Smooth muscle cell (in vitro differentiated cells): ENCODE measurements at regions not wholly inside any gene's neighbourhood (a gene's known extent, or its start where the extent isn't known, plus 50 kb on each side); places are given as distances from the start of the nearest gene placed in this dataset.

ENCODE experiments used
- DNase-seq: peaks from one replicate; lab custom pipeline; 2025; ENCODE audit not compliant: unreplicated experiment; lab: John Stamatoyannopoulos, UW
- H2AFZ ChIP-seq: fragments of 200-600 bp; sonication (generic); 2 replicates; pipeline ENCODE4 v1.6.0; 2016; ENCODE audit warnings: antibody characterized with exemption, low read depth, mild to moderate bottlenecking
- H3F3A ChIP-seq: fragments of 200-600 bp; sonication (generic); 2 replicates; pipeline ENCODE4 v1.6.0; 2017; ENCODE audit warnings: antibody characterized with exemption, low read depth
- H3K27ac ChIP-seq: fragments of 200-600 bp; sonication (generic); 2 replicates; pipeline ENCODE4 v1.5.1; 2016; ENCODE audit warnings: low read depth, mild to moderate bottlenecking
- H3K27me3 ChIP-seq: fragments of 200-600 bp; sonication (generic); 2 replicates; pipeline ENCODE4 v1.6.1; 2016; ENCODE audit warnings: low read depth, mild to moderate bottlenecking
- H3K36me3 ChIP-seq: fragments of 200-600 bp; sonication (generic); 2 replicates; pipeline ENCODE4 v1.5.1; 2016; ENCODE audit warnings: low read depth
- H3K4me1 ChIP-seq: fragments of 200-600 bp; sonication (generic); 2 replicates; pipeline ENCODE4 v1.5.1; 2016; ENCODE audit warnings: low read depth
- H3K4me2 ChIP-seq: fragments of 200-600 bp; sonication (generic); 2 replicates; pipeline ENCODE4 v1.6.0; 2016; ENCODE audit warnings: mild to moderate bottlenecking
- H3K4me3 ChIP-seq: fragments of 200-600 bp; sonication (generic); 2 replicates; pipeline ENCODE4 v1.5.1; 2016; ENCODE audit warnings: mild to moderate bottlenecking
- H3K79me2 ChIP-seq: fragments of 200-600 bp; sonication (generic); 2 replicates; pipeline ENCODE4 v1.6.0; 2016; ENCODE audit warnings: low read depth, mild to moderate bottlenecking
- H3K9ac ChIP-seq: fragments of 200-600 bp; sonication (generic); 2 replicates; pipeline ENCODE4 v1.6.0; 2016; ENCODE audit warnings: low read depth
- H3K9me3 ChIP-seq: fragments of 200-600 bp; sonication (generic); replicated peaks from 2 replicates; pipeline ENCODE4 v1.5.1; 2016; ENCODE audit warnings: low read depth
- H4K20me1 ChIP-seq: fragments of 200-600 bp; sonication (generic); 2 replicates; pipeline ENCODE4 v1.6.0; 2016; ENCODE audit warnings: low read depth
- CTCF ChIP-seq: fragments of 200-600 bp; sonication (generic); IDR thresholded peaks from 2 replicates; pipeline ENCODE4 v1.5.1; 2017; ENCODE audit warnings: borderline replicate concordance, mild to moderate bottlenecking, antibody characterized with exemption; ENCODE audit not compliant: insufficient read depth, poor library complexity, severe bottlenecking
- WGBS: methylation state at CpG from one replicate; pipeline ENCODE4 v1.1.7; 2016; ENCODE audit warnings: low lambda C conversion rate; 5-methylcytosine and 5-hydroxymethylcytosine counted together

GRCh38 chr6:65798280-65799014 lies 91.4 kb upstream of the EYS start:
- Histone ChIP-seq H3K4me3 (no peak overlapping the region), H3K4me2 (no peak overlapping the region), H3K4me1 (no peaks in the 10 kb centered on the region), H3K36me3 (no peaks in the 10 kb centered on the region), H3K9me3 (no peaks in the 10 kb centered on the region), H3F3A (no peaks in the 10 kb centered on the region), H4K20me1 (no peaks in the 10 kb centered on the region), H3K27ac (no peak overlapping the region), H2AFZ (no peak overlapping the region), H3K27me3 (no peaks in the 10 kb centered on the region), H3K79me2 (no peaks in the 10 kb centered on the region), H3K9ac (no peak overlapping the region)
- no peak for TF ChIP-seq CTCF
- WGBS = 87% methylated on average over 3 of the region's 3 CpGs
- DNase-seq = no peak

DNA sequence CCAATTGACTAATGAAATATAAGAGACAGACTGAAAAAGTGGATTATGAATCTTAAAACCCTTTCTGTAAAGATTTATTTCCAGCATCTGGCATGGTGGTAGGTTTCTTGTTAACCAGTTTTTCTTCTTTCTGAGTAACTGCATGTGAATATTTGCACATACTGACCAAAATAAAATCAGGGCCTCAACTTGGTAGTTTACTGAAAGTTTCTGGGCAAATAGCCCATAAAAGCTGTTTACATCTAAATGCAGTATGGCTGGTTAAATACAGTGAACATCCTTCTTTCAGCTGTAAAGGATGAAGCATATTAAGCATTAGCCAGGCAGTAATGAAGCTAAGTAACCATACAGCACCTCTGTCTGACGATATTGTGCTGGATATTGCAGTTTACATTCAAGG lies 83.6 kb upstream of the EYS start:
- TF ChIP-seq CTCF = no peak
- H3K9me3 ChIP-seq = no peaks in the 10 kb centered on the region
- 89% methylated on average over 1 of the region's 1 CpG for WGBS

DNA sequence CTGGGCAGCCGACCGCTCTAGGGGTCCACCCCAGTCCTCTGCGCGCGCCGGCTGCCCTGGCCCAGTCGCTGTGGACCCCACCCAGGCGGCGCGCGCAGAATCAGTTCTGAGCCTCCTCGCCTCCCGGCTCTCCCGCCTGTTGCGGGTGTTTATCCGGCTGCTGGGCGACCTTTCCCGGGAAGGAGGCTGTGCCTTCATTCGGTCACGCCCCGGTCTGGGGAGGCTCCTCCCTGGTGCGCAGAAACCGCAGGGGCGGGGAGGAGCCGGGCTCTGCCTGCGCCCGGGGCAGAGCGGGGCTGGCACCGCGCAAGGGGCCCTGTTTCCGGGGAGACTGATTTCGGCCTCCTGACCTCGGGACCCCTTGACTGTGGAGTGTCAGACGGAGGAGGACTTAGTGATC lies 80.8 kb upstream of the EYS start:
- TF ChIP-seq CTCF = no peak
- no peaks in the 10 kb centered on the region for H4K20me1 ChIP-seq
- no peaks in the 10 kb centered on the region for H3K4me1 ChIP-seq
- DNase-seq = no peak
- no peak overlapping the region for H3K4me2 ChIP-seq
- no peaks in the 10 kb centered on the region for H3K27me3 ChIP-seq
- H3K36me3 ChIP-seq = no peaks in the 10 kb centered on the region
- no peak overlapping the region for H3K27ac ChIP-seq
- no peak overlapping the region for H3K9ac ChIP-seq
- H2AFZ ChIP-seq = no peak overlapping the region
- no peaks in the 10 kb centered on the region for H3K9me3 ChIP-seq
- no peak overlapping the region for H3K4me3 ChIP-seq
- H3K79me2 ChIP-seq = no peaks in the 10 kb centered on the region
- no peaks in the 10 kb centered on the region for H3F3A ChIP-seq
- WGBS = 98% methylated on average over 17 of the region's 34 CpGs

More for the DNA sequence above, 83.6 kb upstream of the EYS start:
- no peaks in the 10 kb centered on the region for H3F3A ChIP-seq
- no peak overlapping the region for H3K4me2 ChIP-seq
- H3K27ac ChIP-seq = no peak overlapping the region
- H3K36me3 ChIP-seq = no peaks in the 10 kb centered on the region
- H3K27me3 ChIP-seq = no peaks in the 10 kb centered on the region
- no peak for DNase-seq
- H3K4me3 ChIP-seq = no peak overlapping the region
- peak overlapping the region; percentile 19 for H2AFZ ChIP-seq
- no peak overlapping the region for H3K9ac ChIP-seq
- no peaks in the 10 kb centered on the region for H4K20me1 ChIP-seq
- no peaks in the 10 kb centered on the region for H3K4me1 ChIP-seq
- no peaks in the 10 kb centered on the region for H3K79me2 ChIP-seq

DNA sequence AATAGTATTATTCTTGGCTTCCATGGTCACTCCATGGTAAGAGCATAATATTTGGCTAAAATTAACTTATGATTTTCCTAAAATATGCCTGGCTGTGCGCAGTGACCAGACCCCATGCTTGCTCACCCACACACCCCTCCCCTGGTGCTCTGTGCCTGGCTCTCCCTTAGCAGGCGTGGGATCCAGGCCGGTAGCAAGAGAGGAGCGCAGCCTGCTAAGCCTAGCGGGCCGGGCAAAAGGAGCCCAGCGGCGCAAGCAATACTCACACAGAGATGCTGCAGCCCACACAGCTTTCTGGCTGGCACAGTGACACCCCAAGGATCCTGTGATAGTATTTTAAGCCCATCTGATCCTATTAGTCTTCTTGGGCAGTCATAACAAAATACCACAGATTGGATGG lies 79.8 kb upstream of the EYS start:
- Histone ChIP-seq H4K20me1 (no peaks in the 10 kb centered on the region), H2AFZ (no peak overlapping the region), H3F3A (no peaks in the 10 kb centered on the region), H3K27me3 (no peaks in the 10 kb centered on the region), H3K9me3 (no peaks in the 10 kb centered on the region), H3K4me2 (no peak overlapping the region), H3K27ac (no peak overlapping the region), H3K9ac (no peak overlapping the region), H3K36me3 (no peaks in the 10 kb centered on the region), H3K4me3 (no peak overlapping the region), H3K4me1 (no peaks in the 10 kb centered on the region), H3K79me2 (no peaks in the 10 kb centered on the region)
- TF ChIP-seq CTCF = no peak
- DNase-seq = no peak
- WGBS = 97% methylated on average over 8 of the region's 8 CpGs
